Heart left ventricle (tissue), 16 donors: ENCODE measurements at regions not wholly inside any gene's neighbourhood (a gene's known extent, or its start where the extent isn't known, plus 50 kb on each side); places are given as distances from the start of the nearest gene placed in this dataset.

Experiments
- ATAC-seq, 4 donors: fragments of 200-7000 bp; cut with Tn5 transposase; one replicate each; pipeline ENCODE4 v1.9.1; 2020 to 2022; ENCODE audit warnings: moderate library complexity in 4 of 4, mild to moderate bottlenecking in 3 of 4, moderate number of reproducible peaks in 1 of 4
- DNase-seq, 5 donors: peaks; one replicate each; pipeline ENCODE4 v3.0.0-alpha.2; 2020
- H3K27ac ChIP-seq, 12 donors: fragments of 200-600 bp; sonication (generic) in 4 of 12; one replicate each; pipeline versions ENCODE4 v1.5.0 to v1.8.0; 2016 to 2022; ENCODE audit warnings: mild to moderate bottlenecking in 2 of 12
- H3K27me3 ChIP-seq, 9 donors: fragments of 200-600 bp; sonication (generic) in 2 of 9; one replicate each; pipeline versions ENCODE4 v1.5.1 to v1.8.0; 2016 to 2022; ENCODE audit warnings: mild to moderate bottlenecking in 3 of 9
- H3K36me3 ChIP-seq, 9 donors: fragments of 200-600 bp; sonication (generic) in 2 of 9; one replicate each; pipeline versions ENCODE4 v1.5.0 to v1.8.0; 2018 to 2022; ENCODE audit warnings: mild to moderate bottlenecking in 2 of 9
- H3K4me1 ChIP-seq, 12 donors: fragments of 200-600 bp; sonication (generic) in 4 of 12; one replicate each; pipeline versions ENCODE4 v1.5.0 to v1.8.0; 2016 to 2022; ENCODE audit warnings: mild to moderate bottlenecking in 3 of 12
- H3K4me3 ChIP-seq, 12 donors: fragments of 200-600 bp; sonication (generic) in 4 of 12; one replicate each; pipeline versions ENCODE4 v1.5.0 to v1.8.0; 2017 to 2022; ENCODE audit warnings: mild to moderate bottlenecking in 9 of 12, moderate library complexity in 4 of 12
- H3K9me3 ChIP-seq, 12 donors: fragments of 200-600 bp; sonication (generic) in 4 of 12; one replicate each; pipeline versions ENCODE4 v1.5.0 to v1.8.0; 2016 to 2022; ENCODE audit warnings: mild to moderate bottlenecking in 1 of 12
- CTCF ChIP-seq, 12 donors: fragments of 200-600 bp; sonication (generic) in 4 of 12; IDR thresholded peaks; one replicate each; pipeline versions ENCODE4 v1.5.0 to v1.8.0; 2018 to 2022; ENCODE audit warnings: antibody characterized with exemption in 12 of 12, mild to moderate bottlenecking in 5 of 12
- POLR2A ChIP-seq, 2 donors: fragments of 450-650 bp; IDR thresholded peaks; one replicate each; pipeline ENCODE4 v1.6.1; 2017; ENCODE audit warnings: antibody characterized with exemption in 2 of 2, mild to moderate bottlenecking in 2 of 2, moderate library complexity in 2 of 2
- WGBS, 4 donors: extraction: QIAGEN DNeasy Blood & Tissue Kit in 2 of 4; methylation state at CpG; one replicate each; pipeline versions ENCODE4 v1.1.5 to v1.1.7; 2013 to 2018; 5-methylcytosine and 5-hydroxymethylcytosine counted together
- intact Hi-C, 10 donors: fragments of 100-400 bp; cut with DNase I; formaldehyde crosslinking; loops; one replicate each; pipeline versions ENCODE4 v1.11.1 to v1.14.2; 2022
- donor health status: ischemic (EF 13 %, LVEDD 7.1; RV severe dilation, severe dysfunction).
- donor health status: healthy with polysubstance abuse.
- donor health status: DM: no; HTN: yes; CAD: no.
- donor health status: DM: no; HTN: no; CAD: no.
- donor health status: ischemic (EF 25% LVEDD 6.9; RV normal size, moderate dysfunction).
- donor health status: ischemic (EF 25% LVEDD 5.7; RV mildly dilated, moderate dysfunction).
- donor health status: healthy.
- donor health status: DM: yes; HTN: yes; CAD: no.
- donor health status: ischemic (EF 35%, LVEDD 5.7; RV mildly dilated, moderate dysfunction).
- donor health status: nonischemic (EF 11% LVEDD 7.7; RV severe dilation, severe dysfunction).
- donor health status: DM: yes; HTN: yes; CAD: no.
- donor health status: PGD.
- donor health status: ischemic (EF 29% LVEDD 5.4; RV normal size, mild dysfunction).
- donor health status: nonischemic (EF 23%, LVEDD 6.1; RV moderate dilation, normal function).

GRCh38 chr1:109826930-109827349, 63.2 kb upstream of the EPS8L3 start:
- H3K27ac ChIP-seq: peak overlapping the region in 8 of 12 donors; percentile 2 to 61 (median 40)
- ATAC-seq (peak in 1 of 4 donors; percentile 59), DNase-seq (peak in 2 of 5 donors; percentile 45 to 74)
- peaks cover 0 to under 1% (median 0%) of the 10 kb centered on the region in 12 donors for H3K9me3 ChIP-seq
- H3K36me3 ChIP-seq: no peaks in the 10 kb centered on the region
- peaks cover 0 to 58% (median 34%) of the 10 kb centered on the region in 12 donors for H3K4me1 ChIP-seq
- 55 to 71% (median 66%) methylated on average over 10 of the region's 10 CpGs for WGBS, 4 donors
- intact Hi-C loops: loop anchor here in 1 of 10 donors (5.0 kb wide), 1 partner anchor 45 kb away; no protein-coding TSS in a partner anchor
- H3K4me3 ChIP-seq: no peak overlapping the region
- H3K27me3 ChIP-seq: no peaks in the 10 kb centered on the region
- TF ChIP-seq POLR2A (IDR thresholded peaks at IDR 0.05): no peak
- TF ChIP-seq CTCF (IDR thresholded peaks at IDR 0.05): no peak

GRCh38 chr1:109826446-109826845, 62.7 kb upstream of the EPS8L3 start:
- Histone ChIP-seq H3K36me3 (no peaks in the 10 kb centered on the region), H3K4me3 (no peak overlapping the region), H3K27ac (peak overlapping the region in 9 of 12 donors; percentile 2 to 61 (median 39)), H3K27me3 (no peaks in the 10 kb centered on the region), H3K9me3 (no peaks in the 10 kb centered on the region), H3K4me1 (peaks cover 0 to 63% (median 39%) of the 10 kb centered on the region in 12 donors)
- no peak for ATAC-seq
- TF ChIP-seq CTCF (IDR thresholded peaks at IDR 0.05) (no peak), POLR2A (IDR thresholded peaks at IDR 0.05) (no peak)
- no peak for DNase-seq
- intact Hi-C loops: loop anchor here in 1 of 10 donors (5.0 kb wide), 1 partner anchor 46 kb away; no protein-coding TSS in a partner anchor

GRCh38 chr1:109824349-109825115, 60.8 kb upstream of the EPS8L3 start:
- no peak for DNase-seq
- intact Hi-C loops: loop anchor here in 1 of 10 donors (5.0 kb wide), 1 partner anchor 48 kb away; no protein-coding TSS in a partner anchor
- TF ChIP-seq CTCF (IDR thresholded peaks at IDR 0.05) (no peak), POLR2A (IDR thresholded peaks at IDR 0.05) (no peak)
- Histone ChIP-seq H3K36me3 (no peaks in the 10 kb centered on the region), H3K9me3 (no peaks in the 10 kb centered on the region), H3K27me3 (no peaks in the 10 kb centered on the region), H3K4me1 (peaks cover 0 to 82% (median 42%) of the 10 kb centered on the region in 12 donors), H3K4me3 (no peak overlapping the region), H3K27ac (peak overlapping the region in 1 of 12 donors; percentile 12)
- ATAC-seq: no peak
- WGBS, 4 donors: 86 to 94% (median 91%) methylated on average over 11 to 12 of the region's 12 CpGs

- Histone ChIP-seq H3K4me1 (peaks cover 2 to 90% (median 43%) of the 10 kb centered on the region in 12 donors), H3K27ac (peak overlapping the region in 2 of 12 donors; percentile 12 to 66), H3K4me3 (no peak overlapping the region), H3K9me3 (no peaks in the 10 kb centered on the region), H3K36me3 (no peaks in the 10 kb centered on the region), H3K27me3 (no peaks in the 10 kb centered on the region)
- DNase-seq (peak in 4 of 5 donors; percentile 35 to 75 (median 70)), ATAC-seq (peak; percentile 37 to 62 (median 50))
- intact Hi-C loops: no loop called here
- no peak for TF ChIP-seq POLR2A (IDR thresholded peaks at IDR 0.05)
- peak in 1 of 12 donors; percentile 6 for TF ChIP-seq CTCF (IDR thresholded peaks at IDR 0.05)
- WGBS, 4 donors: 78 to 88% (median 83%) methylated on average over 16 of the region's 16 CpGs
These were observed 60.0 kb upstream of the EPS8L3 start for GRCh38 chr1:109823543-109824348.
